Breast epithelium (tissue), 3 donors: ENCODE measurements at regions not wholly inside any gene's neighbourhood (a gene's known extent, or its start where the extent isn't known, plus 50 kb on each side); places are given as distances from the start of the nearest gene placed in this dataset.

Source experiments
- CTCF ChIP-seq, 3 donors: fragments of 450-650 bp; IDR thresholded peaks; one replicate each; pipeline ENCODE4 v1.5.1; 2016 to 2017; ENCODE audit warnings: antibody characterized with exemption in 3 of 3, mild to moderate bottlenecking in 3 of 3, moderate library complexity in 3 of 3
- POLR2A ChIP-seq: fragments of 450-650 bp; IDR thresholded peaks from one replicate; pipeline ENCODE4 v1.6.1; 2016; ENCODE audit warnings: antibody characterized with exemption, mild to moderate bottlenecking, moderate library complexity

DNA sequence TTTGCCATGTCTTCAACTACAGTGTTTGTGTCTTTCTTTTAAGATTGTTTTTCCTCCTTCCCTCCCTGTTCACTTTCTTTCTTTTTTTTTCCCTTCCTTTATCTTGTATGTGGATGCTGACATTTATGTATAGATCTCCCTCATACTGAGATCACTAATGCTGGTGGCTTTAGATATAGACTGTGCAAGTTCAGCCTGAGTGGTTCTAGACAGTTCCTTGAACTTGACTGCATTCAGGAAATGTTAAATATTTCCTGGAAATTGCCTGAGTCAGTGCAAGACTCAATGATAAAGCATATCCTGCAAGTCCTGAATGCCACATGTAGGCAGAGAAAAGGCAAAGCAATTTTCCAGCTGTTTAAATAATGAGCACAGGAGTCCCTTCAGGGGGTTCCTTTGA is 182.5 kb upstream of the NR3C1 start:
- TF ChIP-seq CTCF (IDR thresholded peaks at IDR 0.05) (no peak), POLR2A (no peak)
